Activated effector memory CD4-positive, alpha-beta T cell treated with Interleukin-2 at 50 U/mL for 16 hours (primary cell): ENCODE measurements at regions not wholly inside any gene's neighbourhood (a gene's known extent, or its start where the extent isn't known, plus 50 kb on each side); places are given as distances from the start of the nearest gene placed in this dataset.

ENCODE experiments used
- DNase-seq: peaks from one replicate; pipeline ENCODE4 v3.0.0-alpha.2; 2020

DNA sequence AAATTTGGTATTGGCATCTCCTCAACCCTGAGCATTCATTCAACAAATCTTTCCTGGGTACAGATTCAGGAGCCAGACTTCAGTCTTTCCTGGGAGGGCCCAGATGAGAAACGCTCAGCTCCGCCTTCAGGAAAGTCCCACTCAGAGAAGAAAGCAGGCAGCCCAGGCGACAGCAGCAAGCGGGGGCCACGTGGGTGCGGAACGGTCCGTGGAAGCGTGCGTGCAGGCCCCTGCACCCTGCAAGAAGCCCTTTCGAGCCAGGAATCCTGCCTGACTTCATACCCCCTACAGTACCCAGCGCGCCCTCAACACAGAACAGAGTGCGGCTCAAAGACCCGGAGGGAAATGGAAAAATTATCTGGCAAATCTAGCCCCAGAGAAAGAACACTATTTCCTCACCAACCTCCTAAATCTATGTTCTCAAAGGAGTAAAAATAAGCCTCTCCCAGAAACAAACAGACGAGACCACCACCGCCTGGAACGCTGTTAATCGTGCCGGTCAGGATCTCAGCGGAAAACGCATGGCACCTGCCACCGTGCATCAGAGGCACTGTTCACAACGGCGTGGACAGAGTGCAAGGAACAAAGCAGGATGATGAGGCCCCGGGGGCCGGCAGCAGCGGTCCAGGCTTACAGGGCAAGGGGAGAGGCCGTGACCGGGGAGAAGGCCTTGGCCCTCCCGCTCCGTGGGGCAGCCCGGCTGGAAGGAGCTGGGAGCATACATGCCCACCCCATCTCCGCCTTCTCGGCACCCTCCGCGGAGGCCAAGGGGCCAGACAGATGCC is 318.3 kb downstream of the EIPR1 start:
- no peak for DNase-seq

DNA sequence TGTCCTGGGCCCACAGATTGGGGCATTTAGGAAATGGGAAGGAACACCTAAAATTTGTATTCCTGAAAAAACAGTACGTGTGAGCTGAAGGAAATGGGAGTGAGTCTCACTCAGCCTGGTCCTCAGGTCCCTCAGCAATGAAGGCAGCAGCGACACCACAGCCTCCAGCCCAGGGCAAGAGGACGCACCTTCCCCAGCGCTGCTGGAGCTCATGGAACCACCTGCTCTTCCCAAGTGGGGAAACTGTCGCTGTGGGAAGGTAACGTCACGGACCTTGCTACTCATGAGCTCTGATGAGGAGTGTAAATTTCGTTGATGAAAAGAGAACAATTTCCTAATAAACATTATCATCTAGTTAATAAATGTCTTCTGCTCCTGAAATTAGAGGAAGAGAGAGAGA is 323.6 kb downstream of the EIPR1 start:
- no peak for DNase-seq

DNA sequence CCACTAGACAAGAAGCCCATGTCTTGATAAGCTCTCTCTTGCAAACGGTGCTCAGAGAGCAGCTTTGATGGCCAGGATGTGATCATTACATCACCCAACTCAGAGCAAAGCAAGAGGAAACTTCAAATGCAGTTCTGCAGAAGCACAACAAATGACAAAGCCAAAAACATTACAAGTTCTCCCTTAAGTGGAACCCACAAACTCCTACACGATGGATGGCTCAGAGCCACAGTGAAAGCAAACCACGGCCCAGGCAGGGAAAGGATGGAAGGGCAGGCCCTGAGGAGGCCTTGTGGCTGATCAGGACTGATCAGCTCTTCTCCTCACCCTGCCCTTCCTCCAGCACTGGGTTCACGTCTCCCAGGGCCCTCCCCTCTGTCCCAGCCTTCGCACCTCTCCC is 326.4 kb downstream of the EIPR1 start:
- DNase-seq = no peak

DNA sequence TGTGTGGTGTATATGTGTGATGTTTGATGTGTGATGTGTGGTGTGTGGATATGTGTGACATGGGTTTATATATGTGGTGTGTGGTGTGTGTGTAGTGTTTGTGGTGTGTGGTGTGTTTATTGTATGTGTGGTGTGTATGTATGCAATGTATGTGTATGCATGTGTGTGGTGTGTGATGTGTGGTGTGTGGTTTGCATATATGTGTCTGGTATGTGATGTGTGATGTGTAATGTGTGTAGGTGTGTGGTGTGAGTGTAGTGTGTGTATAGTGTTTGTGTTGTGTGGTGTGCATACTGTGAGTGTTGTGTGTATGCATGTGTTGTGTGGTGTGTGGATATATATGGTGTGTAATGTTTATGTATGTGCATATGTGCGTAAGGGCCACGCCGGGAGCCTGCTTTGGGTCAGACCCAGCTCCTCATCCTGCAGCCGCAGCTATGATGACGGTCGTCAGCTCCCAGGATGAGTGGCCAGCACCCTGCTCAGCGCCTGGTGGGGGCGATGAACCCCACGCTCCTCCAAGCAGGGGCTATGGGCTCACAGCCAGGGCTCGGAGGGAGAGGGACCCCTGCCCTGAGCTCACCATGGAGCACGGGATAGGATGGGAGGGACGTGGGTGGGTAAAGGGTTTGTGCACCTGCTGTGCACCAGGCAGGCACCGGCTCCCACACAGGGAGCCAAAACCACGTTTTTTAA is 331.3 kb downstream of the EIPR1 start:
- no peak for DNase-seq

DNA sequence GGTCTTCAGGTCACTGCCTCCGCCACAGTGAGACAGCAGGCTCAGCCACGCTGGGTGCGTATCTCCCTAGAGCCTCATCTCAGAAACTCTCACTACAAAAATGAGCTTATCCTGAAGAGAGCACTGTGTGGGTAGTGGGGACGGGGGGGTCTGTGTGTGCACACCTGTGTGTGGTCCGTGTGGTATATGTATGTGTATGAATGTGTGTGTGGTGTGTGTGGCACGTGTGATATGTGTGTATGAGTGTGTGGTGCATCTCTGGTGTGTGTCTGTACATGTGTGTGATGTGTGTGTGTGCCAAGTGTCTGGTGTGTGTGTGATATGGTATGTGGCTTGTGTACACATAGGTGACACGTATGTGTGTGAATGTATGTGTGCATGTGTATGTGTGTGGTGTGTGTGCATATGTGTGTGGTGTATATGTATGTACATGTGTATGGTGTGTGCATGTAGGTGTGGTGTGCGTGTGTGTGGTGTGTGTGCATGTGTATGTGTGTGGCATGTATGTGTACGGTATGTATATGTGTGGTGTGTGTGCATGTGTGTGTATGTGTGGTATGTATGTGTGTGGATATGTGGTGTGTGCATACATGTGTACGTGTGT is 332.2 kb downstream of the EIPR1 start:
- DNase-seq = no peak

DNA sequence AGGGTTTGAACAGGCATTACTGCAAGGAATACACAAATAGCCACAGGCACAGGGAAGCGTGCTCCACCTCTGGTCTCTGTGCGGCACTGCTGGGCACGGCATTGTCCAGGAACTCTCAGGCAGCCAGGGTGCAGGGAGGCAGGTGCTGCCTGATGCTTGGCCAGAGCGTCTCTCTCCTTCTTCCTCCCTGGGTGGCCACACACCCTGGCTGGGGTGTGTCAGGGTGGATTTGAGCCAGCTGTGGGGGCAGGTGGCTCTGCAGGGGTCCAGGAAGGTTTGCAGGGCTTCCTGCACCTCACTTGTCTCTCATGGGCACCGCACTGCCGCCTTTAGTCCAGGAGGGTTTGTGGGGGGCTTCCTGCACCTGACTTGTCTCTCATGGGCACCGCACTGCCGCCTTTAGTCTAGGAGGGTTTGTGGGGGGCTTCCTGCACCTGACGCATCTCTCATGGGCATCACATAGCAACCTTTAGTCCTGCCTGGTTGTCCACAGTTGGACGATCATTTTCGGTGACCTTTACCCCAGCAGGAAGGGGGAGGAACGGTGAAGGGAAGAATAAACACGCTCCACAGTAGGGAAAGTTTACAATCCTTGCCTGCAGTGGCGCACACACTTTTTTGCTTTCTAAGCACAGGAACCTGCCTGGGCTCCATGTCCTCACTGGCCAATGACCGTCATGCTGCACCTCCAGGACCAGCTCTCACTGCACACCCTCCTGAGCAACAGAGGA is 332.9 kb downstream of the EIPR1 start:
- no peak for DNase-seq

DNA sequence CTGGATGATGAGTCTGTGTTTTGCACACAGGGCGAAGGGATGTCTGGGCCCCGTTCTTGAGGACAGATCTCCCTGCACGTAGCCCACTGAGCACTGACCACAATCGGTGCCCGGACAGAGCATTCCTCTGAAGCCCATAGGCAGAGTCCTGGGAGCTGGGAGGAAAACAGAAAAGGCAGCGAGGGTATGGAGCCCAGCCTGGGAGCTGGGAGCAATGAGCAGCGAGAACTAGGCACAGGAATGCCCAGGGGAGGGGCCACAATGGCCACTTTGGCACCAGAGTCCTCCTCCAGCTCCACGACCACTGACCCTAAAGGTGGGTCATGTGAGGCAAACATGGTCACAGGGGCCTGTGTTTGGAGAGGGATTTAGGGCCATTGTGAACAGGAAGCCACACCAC is 333.9 kb downstream of the EIPR1 start:
- no peak for DNase-seq

DNA sequence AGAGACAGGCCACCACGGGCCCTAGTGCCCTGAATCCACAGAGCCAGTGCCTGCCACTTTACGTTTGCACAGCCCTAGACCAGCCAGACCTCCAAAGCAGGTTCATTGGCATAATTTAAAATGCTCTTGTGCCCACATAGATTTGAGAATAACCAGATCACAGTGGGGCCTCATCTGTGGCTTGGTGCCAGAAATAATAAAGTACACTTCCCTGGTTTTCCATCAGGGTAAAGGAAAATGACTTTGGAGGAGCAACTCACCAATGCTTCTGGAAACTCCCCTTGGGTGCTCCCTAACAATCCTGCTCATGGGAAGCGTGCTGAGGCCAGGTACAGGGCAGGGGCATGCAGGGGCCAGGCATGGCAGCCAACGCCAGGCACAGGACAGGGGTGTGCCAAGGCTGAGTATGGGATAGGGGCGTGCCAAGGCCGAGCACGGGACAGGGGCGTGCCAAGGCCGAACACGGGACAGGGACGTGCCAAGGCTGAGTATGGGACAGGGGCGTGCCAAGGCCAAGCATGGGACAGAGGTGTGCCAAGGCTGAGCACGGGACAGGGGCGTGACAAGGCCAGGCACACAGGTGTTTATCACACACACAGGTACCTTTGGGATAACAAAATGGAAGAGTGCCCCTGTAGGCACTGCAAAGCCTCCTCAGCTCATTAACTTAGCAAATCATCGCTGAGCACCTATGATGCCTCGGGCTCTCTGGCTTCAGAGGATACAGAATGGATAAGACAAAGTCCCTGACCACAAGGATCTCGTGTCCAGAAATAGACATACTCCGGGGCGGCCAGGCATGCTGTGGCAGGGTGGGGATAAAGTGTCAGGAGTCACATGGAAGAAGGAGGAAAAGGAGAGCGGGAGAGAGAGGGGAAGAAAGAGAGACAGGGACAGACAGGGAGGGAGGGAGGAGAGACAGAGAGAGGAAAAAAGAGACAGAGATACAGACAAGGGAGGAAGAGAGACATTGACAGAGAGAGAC is 334.7 kb downstream of the EIPR1 start:
- no peak for DNase-seq

DNA sequence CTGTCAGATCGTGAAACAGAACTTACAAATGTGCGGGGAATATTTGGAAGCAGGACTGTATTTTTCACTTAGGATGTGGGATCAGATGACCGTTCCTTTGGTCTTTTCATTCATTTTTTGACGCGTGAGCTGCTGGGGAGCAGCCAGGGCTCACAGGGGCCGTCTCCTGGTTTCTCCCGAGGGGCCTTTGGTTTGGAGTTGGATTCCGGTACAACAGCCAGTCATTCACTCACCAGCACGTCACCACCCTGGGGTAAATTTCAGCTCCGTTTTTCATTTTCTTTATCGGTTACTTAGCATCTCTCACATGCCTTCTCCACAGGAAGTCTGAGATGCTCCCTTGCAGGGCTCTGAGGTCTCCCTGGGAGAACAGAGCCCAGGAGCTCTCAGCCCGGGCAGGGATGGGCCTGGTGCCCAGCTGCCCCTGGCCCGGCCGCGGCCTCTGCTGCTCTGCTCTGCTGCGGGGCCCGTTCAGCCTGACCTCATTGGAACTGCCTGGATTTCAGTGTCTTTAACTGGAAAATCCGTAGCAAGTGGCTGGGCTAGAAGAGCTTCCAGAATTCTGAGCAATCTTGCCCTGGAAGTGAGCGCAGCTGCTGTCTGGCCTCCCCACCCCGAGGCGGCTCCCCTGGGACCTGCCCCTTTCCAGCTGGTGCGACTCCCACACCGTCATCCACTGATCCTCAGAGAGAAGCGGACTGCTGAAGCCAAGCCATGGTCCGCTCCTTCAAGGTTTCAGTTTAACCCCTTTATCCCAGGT is 335.6 kb downstream of the EIPR1 start:
- no peak for DNase-seq

DNA sequence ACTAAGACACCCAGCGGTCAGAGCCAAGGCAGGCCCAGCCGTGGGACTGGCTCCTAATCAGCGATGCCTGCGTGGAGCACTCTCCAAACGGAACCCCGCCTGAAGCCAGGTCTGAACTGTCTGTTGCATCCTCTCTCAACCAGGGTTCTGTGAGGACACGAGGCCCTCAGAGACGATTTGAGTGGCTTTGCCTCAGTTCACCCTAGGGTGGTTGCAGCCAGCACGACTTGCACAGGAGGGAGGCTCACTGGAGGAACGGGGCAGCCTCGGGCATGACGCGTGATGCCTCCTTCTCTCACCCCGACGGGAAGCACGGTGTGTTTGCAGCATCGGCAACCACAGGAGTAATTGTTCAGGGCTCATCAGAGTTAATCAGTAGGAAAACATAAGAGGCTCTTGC is 336.4 kb downstream of the EIPR1 start:
- DNase-seq = no peak

DNA sequence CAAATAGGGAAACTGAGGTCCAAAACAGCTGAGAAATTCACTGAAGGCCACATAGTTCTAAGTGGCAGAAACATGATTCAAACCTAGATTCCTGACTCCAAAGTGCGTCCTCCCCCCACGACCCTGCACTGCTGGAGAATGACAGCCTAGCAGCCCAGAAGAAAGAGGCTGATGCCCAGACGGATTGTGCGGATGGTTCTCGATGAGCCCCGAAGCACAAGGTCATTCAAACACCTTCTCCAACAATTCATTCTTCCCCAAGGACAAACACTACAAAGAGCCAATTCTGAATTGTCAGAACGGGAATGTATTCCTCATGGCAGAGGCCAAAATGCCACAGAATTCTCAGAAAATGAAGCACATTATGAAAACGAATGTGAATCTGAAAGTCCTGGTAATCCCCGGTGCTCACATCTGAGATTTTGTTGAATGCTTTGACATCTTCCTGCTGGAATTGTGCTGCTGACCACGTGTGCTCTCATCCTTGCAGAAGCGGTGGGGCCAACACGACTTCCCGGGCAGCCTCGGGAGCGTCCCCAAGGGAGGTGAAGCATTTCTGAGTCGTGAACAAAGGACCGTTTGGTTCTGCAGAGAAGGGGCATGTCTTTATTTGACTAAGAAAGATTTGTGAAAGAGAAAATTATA is 337.0 kb downstream of the EIPR1 start:
- DNase-seq = no peak

DNA sequence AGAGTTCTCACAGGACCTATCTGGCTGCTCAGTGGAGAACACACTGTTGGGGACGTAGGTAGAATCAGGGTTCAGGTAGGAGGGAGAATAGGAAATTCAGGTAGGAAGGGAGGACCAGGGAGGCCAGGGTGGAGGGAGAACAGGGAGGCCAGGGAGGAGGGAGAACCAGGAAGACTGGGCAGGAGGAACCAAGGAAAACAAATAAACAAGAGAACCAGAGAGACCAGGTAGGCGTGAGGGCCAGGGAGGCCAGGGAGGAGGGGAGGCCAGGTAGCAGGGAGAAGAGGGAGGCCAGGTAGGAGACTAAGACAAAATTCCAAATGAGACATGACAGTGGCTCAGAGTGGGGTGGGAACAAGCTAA is 337.6 kb downstream of the EIPR1 start:
- no peak for DNase-seq

DNA sequence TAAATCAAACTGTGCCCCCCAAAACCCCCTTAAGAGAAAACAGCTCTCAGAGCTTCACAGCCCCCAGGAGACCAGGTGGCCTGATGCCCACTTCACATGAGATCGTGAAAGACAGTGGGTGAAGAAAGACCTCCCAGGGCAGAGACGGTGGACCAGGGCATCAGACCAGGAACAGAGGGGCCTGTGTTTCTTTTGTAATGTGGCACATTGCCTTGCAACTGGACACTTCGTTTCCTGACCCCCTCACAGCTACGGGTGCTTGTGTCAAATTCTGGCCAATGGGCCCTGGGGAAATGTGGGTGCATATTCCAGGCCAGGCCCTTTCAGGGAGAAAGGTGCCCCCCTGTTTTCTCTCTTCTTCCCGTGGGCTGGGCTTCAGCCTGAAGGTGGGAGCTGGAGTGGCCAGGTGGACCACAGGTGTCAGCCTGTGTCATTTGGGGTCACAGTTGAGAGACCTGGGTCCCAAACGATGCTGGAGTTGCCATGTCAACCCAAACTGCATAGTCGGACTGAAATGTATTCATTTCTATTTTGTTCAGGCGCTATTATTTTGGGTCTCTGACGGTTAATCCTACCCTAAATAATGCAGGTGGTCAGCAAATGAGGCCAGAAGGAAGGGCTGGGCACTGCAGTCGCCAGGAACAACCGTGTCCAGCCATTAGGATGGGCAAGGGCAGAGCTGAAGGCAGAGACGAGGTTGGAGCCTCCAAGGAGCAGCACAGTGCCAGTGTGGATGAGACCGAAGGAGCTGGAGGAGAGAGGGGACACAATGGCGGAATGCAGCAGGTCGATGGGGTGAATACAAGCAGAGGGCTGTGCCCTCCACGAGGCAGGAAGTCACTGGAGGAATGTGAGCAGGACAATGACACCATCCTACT is 338.2 kb downstream of the EIPR1 start:
- DNase-seq = no peak

DNA sequence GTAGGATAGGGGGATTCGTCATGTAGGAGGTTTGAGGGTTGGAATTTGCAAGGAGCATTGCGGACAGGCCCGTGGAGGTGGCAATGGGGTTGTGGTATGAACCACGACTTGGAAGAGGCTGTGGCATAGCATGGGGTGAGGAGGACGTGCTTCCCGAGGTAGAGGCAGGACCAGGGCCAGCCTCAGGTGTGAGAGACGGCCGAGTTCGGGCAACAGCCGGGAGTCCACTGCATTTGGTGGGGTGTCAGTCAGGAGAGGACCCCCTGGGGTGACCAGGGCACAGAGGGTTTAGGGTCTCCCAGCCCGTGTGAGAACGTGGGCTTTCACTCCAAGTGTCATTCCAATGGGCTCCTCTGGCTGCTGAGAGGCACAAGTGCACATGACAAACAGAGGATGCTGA is 339.0 kb downstream of the EIPR1 start:
- no peak for DNase-seq

DNA sequence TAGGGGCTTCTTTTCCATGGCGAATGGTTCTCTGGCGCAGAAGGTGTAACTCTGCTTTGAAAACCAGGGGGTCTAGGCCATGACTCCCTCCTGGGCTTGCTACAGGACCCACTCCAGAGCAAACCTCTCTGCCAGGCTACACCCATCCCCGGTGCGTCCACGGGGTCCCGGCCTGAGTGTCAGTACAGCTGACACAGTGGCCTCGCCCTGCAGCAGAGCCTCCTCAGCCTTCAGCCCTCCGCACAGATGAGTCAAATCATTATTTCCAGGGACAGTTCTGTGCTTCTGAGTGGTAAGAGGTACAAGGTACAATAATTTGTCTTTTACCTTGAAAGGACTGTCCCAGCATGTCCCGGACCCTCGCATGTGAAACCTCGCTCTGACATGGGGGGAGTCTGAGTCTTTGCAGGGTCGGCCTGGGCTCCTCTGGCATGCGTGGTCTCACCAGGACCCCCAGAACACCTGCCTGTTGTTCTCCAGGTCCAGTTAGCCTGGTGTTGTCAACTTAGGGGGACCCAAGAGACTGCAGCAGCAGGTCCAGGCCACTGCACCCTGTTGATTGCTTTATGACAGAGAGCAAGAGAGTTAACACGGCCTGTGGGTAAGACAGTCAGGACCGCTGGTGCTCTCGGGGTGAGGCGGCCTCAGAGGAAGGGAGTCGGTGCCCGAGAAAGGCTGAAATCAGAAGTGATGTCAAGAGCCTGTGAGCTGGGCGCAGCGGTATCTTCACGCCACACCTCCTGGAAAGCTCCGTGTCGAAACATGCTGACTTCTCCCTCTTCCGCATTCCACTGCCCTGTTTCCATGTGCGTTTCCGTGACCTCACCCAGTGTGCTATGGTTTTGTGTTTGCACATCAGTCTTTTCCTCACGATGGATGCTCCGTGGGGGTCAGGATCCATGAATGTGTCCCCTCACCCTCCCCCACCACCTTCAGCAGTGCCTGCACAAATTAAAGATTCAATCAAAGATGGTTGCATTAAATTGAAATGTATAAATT is 340.1 kb downstream of the EIPR1 start:
- no peak for DNase-seq

DNA sequence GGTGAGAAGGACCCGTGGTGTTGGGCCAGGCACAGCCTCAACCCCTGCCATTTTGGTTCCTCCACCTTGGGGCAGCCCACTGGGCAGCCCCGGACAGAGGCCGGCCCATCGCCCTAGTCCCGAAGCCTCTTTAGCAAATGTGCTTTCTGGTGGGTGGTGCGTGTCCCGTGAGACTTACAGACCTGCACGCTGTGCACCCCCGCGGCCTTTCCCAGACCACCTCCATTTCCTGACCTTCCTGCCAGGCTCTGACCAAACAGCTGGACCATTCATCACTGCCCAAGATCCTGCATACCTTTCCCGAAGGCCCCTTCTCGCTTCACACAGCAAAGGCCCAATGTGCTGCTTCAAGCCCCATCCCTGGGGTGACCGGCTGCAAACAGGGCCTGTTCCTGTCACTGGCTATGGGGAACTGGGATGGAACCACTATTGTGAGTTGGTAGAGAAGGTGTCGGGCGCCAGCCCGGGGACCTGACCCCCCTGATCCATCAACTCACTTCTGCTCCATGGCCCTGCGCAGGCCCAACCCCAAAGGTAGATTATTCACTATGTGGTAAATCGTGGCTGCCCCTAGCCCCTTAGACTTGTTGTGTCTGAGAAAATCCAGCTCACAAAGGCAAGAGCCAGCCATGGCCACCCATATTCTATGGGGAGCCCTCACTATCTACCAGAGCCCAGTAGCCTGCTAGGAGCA is 341.0 kb downstream of the EIPR1 start:
- no peak for DNase-seq

DNA sequence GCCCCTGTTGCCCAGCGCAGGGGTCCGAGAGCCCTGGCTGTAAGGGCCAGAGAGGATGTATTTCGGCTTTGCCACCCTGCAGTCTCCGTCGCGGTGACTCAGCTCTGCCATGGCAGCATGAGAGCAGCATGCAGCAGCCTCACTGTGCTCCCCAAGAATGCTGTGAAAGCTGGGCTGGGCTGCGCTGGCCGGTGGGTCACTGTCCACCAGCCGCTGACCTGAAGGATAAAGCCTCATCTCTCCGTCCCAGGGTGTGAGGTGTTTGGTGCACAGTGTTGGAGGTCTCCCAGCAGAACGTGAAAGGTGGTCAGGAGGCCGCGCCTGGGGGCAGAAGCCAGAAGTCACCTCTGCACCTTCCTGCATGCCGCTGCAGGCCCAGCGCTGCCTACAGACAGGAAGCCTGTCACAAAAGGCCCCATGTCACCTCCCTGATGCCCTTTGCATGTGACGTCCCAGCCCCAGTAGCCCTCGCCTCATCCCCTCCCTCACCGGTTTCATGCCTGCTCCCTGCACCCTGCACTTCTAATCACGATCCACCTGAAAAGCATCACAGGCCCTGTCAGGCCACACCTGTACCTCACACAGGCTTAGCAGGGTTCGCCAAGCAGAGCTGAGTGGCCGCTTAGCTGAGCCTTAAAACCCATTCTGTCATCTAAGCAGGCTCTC is 342.1 kb downstream of the EIPR1 start:
- no peak for DNase-seq

DNA sequence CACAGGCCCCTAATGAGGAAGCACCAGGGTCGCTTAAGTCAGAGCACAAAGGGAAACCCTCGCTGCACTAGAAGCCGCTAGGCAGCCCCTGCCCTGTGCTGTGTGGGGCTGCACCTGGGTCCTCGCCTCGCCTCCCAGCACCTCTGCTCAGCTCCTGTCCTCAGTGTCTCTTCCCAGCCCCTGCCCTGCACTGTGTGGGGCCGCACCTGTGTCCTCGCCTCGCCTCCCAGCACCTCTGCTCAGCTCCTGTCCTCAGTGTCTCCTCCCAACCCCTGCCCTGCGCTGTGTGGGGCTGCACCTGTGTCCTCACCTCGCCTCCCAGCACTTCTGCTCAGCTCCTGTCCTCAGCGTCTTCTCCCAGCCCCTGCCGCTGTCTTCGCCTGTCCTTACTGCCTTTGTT is 342.8 kb downstream of the EIPR1 start:
- no peak for DNase-seq
